Daoy (cell line): ENCODE measurements at regions not wholly inside any gene's neighbourhood (a gene's known extent, or its start where the extent isn't known, plus 50 kb on each side); places are given as distances from the start of the nearest gene placed in this dataset.
"Not testable (repeated sequence)": the region's sequence is repeated elsewhere in the genome, so short reads cannot be mapped to it uniquely, and the experiment has no call there.

ENCODE experiments used
- DNase-seq: peaks from one replicate; pipeline ENCODE4 v3.0.0-alpha.2; 2015; ENCODE audit warnings: low read depth

DNA sequence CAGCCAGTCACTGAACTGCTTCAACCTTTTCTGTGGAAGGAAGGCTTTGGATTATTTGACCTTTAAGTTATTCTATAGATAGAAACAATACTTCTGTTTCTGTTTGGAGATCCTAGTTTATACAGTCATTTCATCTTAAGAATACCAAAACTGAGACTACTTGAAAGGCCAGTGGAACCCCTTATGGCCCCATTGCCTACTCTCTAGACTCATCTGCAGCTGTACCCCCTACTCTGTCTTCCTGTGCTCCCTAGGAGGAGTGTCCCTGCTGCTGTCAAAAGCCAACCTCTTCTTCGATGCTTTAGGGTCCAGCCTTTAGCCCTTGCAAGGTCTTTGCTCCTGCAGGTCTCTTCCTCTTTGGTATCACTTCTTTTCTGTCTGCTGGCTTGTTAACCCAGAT, 169.6 kb downstream of the EDEM1 start:
- DNase-seq, result no peak

DNA sequence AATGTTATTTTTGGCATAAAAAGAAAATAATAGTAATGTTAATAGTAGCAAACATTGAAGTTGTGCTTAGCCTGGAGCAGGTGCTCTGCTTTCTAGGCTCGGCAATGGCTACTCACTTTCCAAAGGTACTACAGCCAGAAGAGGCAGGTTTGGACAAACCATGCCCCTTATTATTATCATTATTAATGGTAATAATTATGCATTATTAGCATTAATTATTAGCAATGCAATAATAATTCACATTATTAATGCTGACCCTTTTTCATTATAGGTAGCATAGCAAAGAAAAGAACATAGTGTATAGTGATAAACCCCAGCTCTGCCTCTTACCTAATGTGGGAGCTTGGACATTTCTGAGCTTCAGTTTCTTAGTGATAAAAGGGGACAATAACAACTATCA, 171.4 kb downstream of the EDEM1 start:
- DNase-seq, result no peak

DNA sequence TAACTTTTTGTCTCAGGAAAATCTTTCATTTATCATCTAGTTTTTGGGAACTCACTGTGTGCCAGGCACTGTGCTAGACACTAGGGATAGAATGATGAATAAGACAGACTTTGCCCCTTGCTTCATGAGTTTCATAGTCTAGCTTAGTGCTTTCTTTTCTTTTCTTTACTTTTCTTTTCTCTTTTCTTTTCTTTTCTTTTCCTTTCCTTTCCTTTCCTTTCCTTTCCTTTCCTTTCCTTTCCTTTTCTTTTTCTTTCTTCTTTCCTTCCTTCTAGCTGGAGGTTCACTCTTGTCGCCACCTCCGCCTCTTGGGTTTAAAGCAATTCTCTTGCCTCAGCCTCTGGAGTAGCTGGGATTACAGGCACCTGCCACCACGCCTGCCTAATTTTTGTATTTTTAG, 172.9 kb downstream of the EDEM1 start:
- DNase-seq, result no peak

- DNase-seq, result no peak
Observed at GRCh38 chr3:5366746-5367145, 179.2 kb downstream of the EDEM1 start.

- not testable (repeated sequence) for DNase-seq
Observed at GRCh38 chr3:5371555-5371954, 184.0 kb downstream of the EDEM1 start.

- no peak for DNase-seq
Observed at GRCh38 chr3:5376761-5377160, 189.3 kb downstream of the EDEM1 start.

- not testable (repeated sequence) for DNase-seq
Observed at GRCh38 chr3:5379266-5379665, 191.8 kb downstream of the EDEM1 start.

DNA sequence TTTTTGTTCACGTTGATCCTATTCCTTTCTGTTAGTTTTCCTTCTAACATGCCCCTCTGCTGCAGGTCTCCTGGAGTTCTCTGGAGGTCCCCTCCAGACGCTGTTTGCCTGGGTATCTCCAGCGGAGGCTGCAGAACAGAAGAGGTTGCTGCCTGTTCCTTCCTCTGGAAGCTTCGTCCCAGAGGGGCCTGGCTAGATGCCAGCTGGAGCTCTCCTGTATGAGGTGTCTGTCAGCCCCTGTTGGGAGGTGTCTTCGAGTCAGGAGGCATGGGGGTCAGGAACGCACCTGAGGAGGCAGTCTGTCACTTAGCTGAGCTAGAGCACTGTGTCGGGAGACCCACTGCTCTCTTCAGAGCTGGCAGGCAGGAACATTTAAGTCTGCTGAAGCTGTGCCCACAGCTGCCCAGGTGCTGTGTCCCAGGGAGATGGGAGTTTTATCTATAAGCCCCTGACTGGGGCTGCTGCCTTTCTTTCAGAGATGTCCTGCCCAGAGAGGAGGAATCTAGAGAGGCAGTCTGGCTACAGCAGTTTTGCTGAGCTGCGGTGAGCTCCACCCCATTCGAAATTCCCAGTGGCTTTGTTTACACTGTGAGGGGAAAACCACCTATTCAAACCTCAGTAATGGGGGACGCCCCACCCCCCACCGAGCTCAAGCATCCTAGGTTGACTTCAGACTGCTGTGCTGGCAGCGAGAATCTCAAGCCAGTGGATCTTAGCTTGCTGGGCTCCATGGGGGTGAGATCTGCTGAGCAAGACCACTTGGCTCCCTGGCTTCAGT, 196.2 kb downstream of the EDEM1 start:
- not testable (repeated sequence) for DNase-seq

DNA sequence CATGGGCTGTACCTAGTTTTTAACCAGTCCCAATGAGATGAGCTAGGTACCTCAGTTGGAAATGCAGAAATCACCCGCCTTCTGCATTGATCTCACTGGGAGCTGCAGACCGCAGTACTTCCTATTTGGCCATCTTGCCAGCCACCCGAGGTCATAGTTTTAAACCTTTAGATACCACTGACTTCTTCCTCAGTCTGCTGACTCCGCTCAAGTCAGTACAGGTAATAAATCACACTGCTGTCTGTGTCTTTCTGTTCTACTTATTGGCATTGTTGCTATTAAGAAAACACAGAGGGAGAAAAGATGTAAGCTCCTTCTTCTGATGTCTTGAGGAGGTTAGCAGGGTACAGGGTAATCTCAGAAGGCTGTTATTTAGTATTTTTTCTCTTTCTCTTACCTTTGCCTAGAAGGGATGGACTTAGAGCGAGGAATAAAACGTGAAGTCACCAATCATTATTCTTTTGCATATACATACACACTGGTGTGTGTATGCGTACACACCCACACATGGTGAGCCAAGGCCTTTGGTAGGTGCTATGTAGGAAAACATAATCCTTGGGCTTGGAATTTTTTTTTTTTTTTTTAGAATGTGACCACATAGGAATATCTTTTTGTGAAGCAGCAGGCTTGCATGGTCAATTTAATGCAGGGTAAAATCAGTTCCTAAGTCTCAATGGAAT, 197.2 kb downstream of the EDEM1 start:
- DNase-seq, result no peak

- no peak for DNase-seq
Observed at GRCh38 chr3:5388091-5388490, 200.6 kb downstream of the EDEM1 start.

DNA sequence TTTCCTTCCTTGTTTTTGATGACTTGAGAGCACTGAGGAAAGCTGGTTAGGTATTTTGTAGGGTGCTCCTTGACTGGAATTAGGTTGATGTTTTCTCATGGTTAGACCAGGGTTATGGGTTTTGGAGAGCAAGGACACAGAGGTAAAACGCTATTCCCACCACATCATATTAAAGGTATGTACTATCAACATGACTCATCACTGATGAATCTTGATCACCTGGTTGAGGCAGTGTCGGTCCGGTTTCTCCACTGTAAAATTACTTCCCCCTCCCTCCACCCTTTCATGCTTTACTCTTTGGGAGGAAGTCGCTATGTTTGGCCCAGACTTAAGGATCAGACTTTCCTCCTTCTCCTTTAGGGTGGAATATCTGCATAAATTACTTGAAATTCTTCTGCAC, 201.6 kb downstream of the EDEM1 start:
- no peak for DNase-seq

DNA sequence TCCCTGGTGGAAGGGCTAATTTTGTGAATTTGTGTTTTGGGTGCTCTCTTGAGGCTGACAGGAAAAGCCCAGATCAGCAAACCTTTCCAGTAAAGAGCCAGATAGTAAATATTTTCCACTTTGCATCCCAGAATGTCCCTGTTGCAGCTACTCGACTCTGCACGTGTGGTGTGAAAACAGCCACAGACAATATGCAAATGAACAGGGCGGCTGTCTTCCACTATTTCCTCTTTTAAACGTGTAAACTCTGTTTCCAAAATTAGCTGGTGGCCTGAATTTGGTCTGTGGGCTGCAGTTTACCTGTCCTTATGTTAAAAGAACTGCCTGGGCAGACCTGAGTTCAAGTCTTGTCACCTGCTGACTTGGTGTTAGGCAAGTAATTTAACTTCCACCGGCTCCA, 202.7 kb downstream of the EDEM1 start:
- DNase-seq, result no peak

- no peak for DNase-seq
Observed at GRCh38 chr3:5390936-5391625, 203.6 kb downstream of the EDEM1 start.

GRCh38 chr3:5401002-5401401, 213.5 kb downstream of the EDEM1 start:
- no peak for DNase-seq

DNA sequence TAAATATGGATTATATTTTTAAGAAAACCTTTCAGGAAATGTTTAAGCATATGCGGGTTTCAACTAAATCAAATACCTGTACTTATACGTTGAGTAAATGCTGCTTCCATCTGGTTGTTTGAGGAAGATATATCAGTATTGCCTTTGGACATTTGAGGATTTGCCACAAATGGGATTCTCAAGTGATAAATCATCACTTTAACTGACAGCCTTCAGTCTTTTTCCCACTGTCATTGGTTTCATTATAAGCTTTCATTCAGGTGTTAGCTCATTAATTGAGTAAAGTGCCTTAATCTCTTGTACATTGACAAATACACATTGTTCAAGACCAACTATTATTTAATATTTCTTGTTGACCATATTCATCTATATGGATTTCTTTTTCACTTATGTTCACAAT, 217.2 kb downstream of the EDEM1 start:
- no peak for DNase-seq

DNA sequence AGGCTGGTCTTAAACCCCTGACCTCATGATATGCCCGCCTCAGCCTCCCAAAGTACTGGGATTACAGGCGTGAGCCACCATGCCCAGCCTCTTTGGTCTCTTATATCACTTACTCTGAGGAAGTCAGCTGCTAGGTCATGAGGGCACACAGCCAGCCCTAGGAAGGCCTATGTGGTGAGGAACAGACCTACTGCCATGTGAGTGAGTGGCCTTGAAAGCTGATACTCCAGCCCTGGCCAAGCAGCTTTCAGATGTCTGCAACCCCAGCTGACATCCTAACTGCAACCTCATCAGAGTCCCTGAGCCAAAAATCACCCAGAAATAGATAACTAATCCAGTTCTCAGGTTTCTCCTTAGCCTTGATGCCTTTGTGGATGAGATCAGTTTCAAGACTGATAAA, 224.3 kb downstream of the EDEM1 start:
- DNase-seq, result no peak

- no peak for DNase-seq
Observed at GRCh38 chr3:5423076-5423475, 235.6 kb downstream of the EDEM1 start.

GRCh38 chr3:5423523-5423922, 236.0 kb downstream of the EDEM1 start:
- DNase-seq, result no peak

- DNase-seq, result no peak
Observed at GRCh38 chr3:5425371-5425770, 237.9 kb downstream of the EDEM1 start.

- DNase-seq, result peak; percentile 19
Observed at GRCh38 chr3:5426094-5426883, 238.8 kb downstream of the EDEM1 start.

DNA sequence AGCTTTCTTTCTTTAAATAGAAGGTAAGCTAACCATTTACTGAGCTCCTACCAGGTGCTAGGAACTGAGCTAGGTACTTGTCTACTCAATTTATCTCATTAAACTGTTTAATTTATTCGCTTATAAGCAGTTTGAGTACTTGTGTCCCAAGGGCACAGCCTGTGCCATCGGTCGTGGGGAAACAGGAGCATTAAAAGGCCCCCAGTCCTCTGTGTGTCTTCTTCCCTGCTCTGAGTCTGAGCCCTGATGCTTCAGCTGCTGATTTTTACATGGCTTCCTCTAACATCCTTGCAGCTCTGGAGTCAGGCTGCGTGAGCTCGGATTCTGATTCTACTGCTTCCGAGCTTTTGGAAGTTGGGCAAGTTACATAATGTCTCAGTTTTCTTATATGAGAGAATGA, 239.5 kb downstream of the EDEM1 start:
- no peak for DNase-seq

GRCh38 chr3:5427938-5428337, 240.4 kb downstream of the EDEM1 start:
- DNase-seq, result no peak
